GF-D8 (cell line): ENCODE measurements at regions not wholly inside any gene's neighbourhood (a gene's known extent, or its start where the extent isn't known, plus 50 kb on each side); places are given as distances from the start of the nearest gene placed in this dataset.
"Not testable (repeated sequence)": the region's sequence is repeated elsewhere in the genome, so short reads cannot be mapped to it uniquely, and the experiment has no call there.

Source experiments
- DNase-seq: peaks from one replicate; lab custom pipeline; 2025; lab: John Stamatoyannopoulos, UW

- no peak for DNase-seq
These were observed 500.2 kb downstream of the STIM2 start for GRCh38 chr4:27360790-27361267.

- DNase-seq = no peak
These were observed 503.9 kb downstream of the STIM2 start for GRCh38 chr4:27364509-27364908.

GRCh38 chr4:27366104-27366823 is 505.6 kb downstream of the STIM2 start:
- DNase-seq = no peak

GRCh38 chr4:27368781-27369180 is 508.1 kb downstream of the STIM2 start:
- DNase-seq = no peak

GRCh38 chr4:27381815-27382214 is 521.2 kb downstream of the STIM2 start:
- DNase-seq = no peak

GRCh38 chr4:27387711-27388110 is 527.1 kb downstream of the STIM2 start:
- DNase-seq = no peak

GRCh38 chr4:27397886-27398285 is 537.2 kb downstream of the STIM2 start:
- no peak for DNase-seq

- no peak for DNase-seq
These were observed 538.1 kb downstream of the STIM2 start for GRCh38 chr4:27398631-27399310.

GRCh38 chr4:27407616-27408015 is 547.0 kb downstream of the STIM2 start:
- DNase-seq = no peak

GRCh38 chr4:27412613-27413012 is 552.0 kb downstream of the STIM2 start:
- DNase-seq = no peak

- DNase-seq = no peak
These were observed 554.5 kb downstream of the STIM2 start for GRCh38 chr4:27414887-27415731.

- DNase-seq = no peak
These were observed 568.0 kb downstream of the STIM2 start for GRCh38 chr4:27428661-27429060.

GRCh38 chr4:27429364-27429871 is 568.8 kb downstream of the STIM2 start:
- DNase-seq = no peak

GRCh38 chr4:27442146-27442545 is 581.5 kb downstream of the STIM2 start:
- DNase-seq = no peak

- DNase-seq = not testable (repeated sequence)
These were observed 582.0 kb downstream of the STIM2 start for GRCh38 chr4:27442661-27443060.

GRCh38 chr4:27463816-27464215 is 603.2 kb downstream of the STIM2 start:
- DNase-seq = no peak

- no peak for DNase-seq
These were observed 606.7 kb downstream of the STIM2 start for GRCh38 chr4:27467351-27467750.

- DNase-seq = no peak
These were observed 611.7 kb downstream of the STIM2 start for GRCh38 chr4:27472364-27472763.

GRCh38 chr4:27474691-27475090 is 614.0 kb downstream of the STIM2 start:
- DNase-seq = no peak

GRCh38 chr4:27484216-27484615 is 623.6 kb downstream of the STIM2 start:
- no peak for DNase-seq

- DNase-seq = no peak
These were observed 629.7 kb downstream of the STIM2 start for GRCh38 chr4:27490315-27490714.

- no peak for DNase-seq
These were observed 630.1 kb downstream of the STIM2 start for GRCh38 chr4:27490766-27491165.
